SIG-M5 (cell line): ENCODE measurements at regions not wholly inside any gene's neighbourhood (a gene's known extent, or its start where the extent isn't known, plus 50 kb on each side); places are given as distances from the start of the nearest gene placed in this dataset.
A peak's percentile ranks its signal among the peaks of the same experiment; 100 is the strongest.

Experiments
- DNase-seq: peaks from one replicate; lab custom pipeline; 2025; lab: John Stamatoyannopoulos, UW

- no peak for DNase-seq
These were observed 712.5 kb downstream of the DIAPH3 start for GRCh38 chr13:59451236-59451635.

DNA sequence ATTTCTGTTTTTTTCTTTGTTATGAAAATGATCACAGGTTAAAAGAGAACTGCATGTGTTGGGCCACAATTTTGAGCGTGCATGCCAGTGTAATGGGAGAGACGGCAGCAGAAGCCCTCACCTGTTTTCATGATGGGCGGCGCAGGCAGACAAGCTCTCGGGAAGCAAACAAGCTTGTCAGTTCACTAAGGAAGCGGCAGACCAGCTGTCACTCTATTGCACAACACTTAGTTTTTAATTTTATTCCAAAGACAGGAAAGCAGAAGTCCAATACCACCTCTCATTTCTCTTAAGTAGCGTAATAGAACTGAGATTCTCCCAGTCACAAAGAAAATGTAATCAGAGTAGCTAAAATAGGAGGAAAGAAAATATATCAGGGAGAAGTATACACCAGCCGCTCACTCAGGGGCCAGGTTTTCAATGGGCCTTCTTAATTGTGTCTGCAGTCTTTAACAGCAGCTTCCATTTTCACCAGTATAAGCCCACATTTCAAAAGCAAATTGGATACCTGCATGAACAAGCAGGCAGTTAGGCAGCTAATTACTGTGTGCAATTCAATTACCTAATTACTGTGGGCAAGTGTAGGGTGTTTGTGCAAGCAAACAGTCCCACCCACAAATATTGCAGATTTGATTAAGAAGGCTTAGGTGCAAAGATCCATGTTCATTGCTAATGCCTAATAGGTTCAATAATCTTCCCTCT is 711.4 kb downstream of the DIAPH3 start:
- DNase-seq: peak; percentile 16

DNA sequence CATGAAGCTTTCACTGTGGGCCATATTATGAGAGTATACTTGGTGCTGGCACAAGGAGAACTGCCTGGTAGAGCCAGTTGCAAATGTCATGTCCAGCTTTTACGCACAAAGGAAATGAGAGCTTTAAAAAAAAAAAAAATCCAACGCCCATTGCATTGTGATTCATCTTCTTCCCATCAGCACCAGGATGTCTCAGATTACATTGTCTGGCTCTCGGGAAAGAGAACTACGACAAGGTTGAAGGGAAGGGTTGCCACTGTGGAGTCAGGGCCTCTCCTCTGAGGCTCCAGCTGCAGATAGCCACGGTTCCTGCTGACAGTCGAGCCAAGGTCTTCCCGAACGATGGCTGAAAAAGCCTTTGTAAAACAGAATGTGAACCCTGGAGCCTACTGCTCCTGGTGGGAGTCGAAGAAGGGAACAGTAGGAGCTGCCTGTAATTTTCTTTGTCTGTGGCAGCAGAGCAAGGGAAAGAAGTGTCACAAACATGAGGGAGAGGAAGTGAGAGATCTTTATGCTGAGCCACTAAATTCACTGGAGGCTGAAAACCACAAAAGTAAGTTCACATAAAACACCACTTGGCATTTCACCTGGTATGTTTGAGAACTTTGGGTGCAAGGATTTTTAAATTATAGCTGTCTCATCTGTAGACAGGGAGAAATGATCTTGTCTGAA is 704.7 kb downstream of the DIAPH3 start:
- DNase-seq: no peak

GRCh38 chr13:59459972-59460371 is 703.8 kb downstream of the DIAPH3 start:
- DNase-seq: no peak

DNA sequence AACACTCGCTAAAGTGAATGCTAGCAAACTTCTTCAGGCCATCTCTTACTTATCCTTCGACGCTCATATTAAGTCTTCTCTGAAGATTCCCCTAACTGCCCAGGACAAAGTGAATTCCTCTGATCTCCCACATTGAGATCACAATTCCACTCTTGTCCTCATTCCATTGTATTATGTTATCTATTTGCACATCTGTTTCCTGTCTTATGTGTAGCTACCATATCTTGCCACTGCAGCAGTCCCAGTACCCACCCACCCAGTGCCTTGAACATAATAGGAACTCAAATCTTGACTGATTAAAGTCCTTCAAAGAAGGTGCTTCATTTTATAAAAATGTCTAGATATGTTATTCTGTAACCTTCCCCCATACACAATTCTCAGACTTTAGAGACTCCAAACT is 702.3 kb downstream of the DIAPH3 start:
- DNase-seq: no peak

- DNase-seq: no peak
These were observed 700.7 kb downstream of the DIAPH3 start for GRCh38 chr13:59463023-59463422.

DNA sequence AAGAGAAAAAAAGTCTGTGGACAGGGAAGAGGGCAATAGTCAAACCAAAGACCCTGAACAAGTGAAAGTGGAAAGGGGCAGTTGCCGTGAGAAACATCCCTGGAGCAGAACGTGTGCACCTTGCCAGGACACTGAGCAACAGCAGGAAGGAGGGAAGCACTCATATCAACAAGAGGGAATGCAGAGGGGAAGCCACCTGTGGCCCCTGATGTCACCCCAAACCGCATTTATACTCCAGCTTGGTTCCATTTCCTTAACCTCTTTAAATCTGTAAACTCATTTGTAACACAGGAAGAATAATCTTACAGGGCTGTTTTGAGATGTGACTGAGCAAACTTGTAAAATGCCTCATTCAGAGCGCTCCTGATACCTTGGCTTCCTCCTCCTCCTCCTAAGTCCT is 698.8 kb downstream of the DIAPH3 start:
- no peak for DNase-seq

GRCh38 chr13:59468396-59468795 is 695.3 kb downstream of the DIAPH3 start:
- no peak for DNase-seq

DNA sequence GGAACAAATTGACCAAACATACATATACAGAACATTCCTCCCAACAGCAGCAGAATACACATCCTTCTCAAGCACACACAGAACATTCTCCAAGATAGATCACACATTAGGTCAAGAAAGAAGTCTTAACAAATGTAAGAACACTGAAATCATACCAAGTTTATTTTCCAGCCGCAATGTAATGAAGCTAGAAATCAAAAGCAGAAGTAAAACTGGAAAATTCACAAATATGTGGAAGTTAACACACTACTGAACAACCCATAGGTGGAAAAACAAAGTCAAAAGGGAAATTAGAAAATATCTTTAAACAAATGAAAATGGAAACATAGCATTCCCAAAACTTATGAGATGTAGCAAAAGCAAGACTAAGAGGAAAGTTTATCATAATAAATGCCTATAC is 692.6 kb downstream of the DIAPH3 start:
- DNase-seq: peak; percentile 8

- DNase-seq: no peak
These were observed 691.6 kb downstream of the DIAPH3 start for GRCh38 chr13:59472134-59472533.

DNA sequence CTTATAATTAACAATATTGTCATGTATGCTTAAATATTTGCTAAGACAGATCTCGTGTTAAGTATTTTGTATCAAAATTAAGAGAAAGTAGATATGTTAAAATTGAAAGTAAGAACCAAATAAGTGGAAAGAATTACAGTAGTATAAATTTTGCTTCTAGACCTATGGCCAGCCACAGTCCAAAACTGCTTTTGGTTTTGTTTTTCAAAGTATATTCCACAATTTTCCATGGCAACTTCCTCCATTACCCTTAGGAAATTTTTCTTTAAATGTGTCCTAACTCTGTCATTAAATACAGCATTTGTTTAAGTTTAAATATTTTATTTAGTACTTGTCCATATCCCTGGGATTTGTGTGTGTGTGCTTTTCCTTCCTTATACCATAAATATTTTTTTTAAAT is 689.0 kb downstream of the DIAPH3 start:
- DNase-seq: no peak

DNA sequence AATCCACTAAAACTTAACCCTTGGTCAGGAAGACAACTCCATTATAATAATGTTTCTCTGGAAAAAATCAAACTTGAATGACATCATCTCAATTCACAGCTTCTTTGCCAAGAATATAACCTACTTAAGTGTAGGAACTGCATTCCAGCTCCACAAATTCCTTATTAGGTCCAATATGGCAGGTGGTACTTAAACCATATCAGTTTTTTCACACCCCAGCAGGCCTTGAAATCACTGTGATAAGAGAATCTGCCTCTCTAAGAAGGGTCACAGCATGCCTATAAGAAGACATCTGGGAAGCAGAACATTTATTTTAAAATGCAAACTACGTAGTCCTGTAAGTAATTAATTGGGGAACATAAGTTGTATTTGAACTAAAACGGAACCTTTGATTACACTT is 687.8 kb downstream of the DIAPH3 start:
- no peak for DNase-seq

DNA sequence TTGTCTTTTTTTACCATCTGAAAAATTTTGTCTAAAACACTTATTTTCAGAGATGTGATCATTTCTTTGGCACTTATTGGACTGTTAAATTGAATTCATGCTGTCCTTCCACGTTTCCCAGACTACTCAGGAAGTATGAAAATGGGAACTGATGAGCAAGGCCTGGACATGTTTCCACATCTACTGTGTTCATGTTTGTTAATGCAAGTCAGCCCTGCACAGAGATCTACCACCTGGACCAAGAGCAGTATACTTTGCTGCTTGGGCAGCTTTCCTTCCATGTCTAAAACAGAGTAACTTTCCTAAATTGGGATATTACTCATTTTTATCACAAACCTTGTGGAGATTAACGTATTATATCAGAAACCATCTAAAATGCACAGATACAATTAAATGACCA is 687.4 kb downstream of the DIAPH3 start:
- no peak for DNase-seq

GRCh38 chr13:59477011-59477410 is 686.7 kb downstream of the DIAPH3 start:
- DNase-seq: no peak

DNA sequence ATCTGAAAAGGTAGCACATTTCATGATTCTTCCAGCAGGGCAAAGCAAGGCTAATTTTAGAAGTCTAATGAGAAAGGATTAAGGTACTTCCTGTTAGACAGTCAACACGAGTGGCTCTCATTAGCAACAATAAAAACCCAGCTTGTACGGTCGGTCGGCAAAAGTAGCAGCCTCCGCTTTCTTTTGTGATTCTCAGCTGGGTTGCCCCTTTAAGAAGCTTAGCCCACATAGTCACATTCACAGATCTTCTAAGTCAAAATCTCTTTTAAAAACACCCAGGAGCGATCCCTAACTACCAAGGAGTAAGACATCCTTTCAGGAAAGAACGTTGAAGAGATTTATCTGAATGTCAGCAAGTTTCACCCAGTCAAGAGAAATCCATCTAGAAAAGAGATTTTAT is 684.8 kb downstream of the DIAPH3 start:
- no peak for DNase-seq

- no peak for DNase-seq
These were observed 684.1 kb downstream of the DIAPH3 start for GRCh38 chr13:59479629-59480028.

DNA sequence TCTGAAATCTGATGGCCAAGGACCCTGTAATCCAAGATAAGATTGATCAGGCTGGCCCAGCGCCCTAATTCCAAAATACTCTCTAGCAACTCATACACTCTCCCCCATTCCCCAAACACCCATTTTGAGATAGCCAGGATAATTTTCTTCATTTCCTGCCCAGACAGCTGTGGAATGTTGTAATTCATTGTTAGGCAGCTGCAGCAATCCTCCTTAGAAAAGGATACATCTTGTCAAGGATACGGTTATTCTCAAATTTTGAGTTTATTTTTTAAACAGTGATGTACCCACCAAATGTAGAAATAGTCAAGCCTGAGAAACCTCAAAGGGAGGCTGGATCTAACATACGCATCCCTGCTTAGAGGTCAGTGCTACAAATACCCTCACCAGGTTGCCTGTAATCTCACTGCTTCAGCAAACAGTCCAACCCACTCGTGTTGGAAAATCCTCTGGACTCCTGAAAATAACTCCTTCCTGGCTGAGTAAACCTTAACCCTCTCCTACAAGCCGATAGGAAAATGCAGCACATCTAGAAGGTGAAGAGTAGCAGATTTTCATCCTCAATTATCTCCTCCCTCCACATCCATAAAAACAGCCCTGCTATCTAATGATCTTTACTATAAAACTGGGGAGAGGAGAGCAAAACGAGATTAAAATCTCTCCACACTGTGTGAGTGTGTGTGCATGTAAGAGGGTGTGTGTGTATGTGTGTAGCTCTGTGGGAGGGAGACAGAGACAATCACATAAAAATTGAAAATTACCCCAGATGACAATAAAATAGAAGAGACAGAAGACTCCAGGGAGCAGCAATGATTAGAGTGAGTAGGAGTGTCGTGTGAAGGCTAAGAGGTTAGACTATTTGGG is 683.1 kb downstream of the DIAPH3 start:
- no peak for DNase-seq

DNA sequence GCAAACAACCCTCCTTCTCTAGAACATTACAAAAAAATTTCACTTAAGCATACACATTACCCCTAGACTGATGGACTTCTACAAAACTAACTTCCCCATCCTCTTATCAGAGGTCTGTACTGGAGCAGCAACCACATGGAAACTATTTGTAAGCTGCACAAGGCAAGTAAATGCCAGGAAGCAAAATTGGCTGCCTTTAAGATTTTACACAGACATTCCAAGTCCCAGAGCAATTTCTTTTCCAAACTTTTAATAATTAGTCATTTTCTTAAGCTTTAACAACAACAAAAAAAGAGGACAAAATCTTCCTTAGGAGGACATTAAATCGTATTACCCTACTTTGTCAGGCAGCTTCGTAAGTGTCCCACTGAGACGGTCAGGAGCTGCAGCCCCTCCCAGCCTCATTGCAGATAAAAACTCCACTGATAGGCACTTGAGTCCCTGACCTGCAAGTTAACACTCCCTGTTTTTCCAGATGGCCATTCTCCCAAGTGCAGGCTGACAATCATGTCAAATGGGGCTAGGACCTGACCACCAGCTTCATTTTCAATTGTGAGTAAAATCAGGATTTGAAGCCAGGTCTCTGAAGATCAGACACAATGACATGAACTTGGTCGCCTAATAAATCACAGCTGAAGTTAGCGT is 680.1 kb downstream of the DIAPH3 start:
- DNase-seq: no peak

GRCh38 chr13:59487883-59488282 is 675.8 kb downstream of the DIAPH3 start:
- DNase-seq: no peak

- no peak for DNase-seq
These were observed 675.3 kb downstream of the DIAPH3 start for GRCh38 chr13:59488436-59488835.

- DNase-seq: no peak
These were observed 673.1 kb downstream of the DIAPH3 start for GRCh38 chr13:59490651-59491050.

- no peak for DNase-seq
These were observed 671.6 kb downstream of the DIAPH3 start for GRCh38 chr13:59492030-59492636.
